Psoas muscle (tissue), 7 donors: ENCODE measurements at regions not wholly inside any gene's neighbourhood (a gene's known extent, or its start where the extent isn't known, plus 50 kb on each side); places are given as distances from the start of the nearest gene placed in this dataset.

Experiments used
- ATAC-seq, 4 donors: fragments of 200-7000 bp; cut with Tn5 transposase; one replicate each; pipeline ENCODE4 v1.9.1; 2020; ENCODE audit warnings: moderate library complexity in 3 of 4, mild to moderate bottlenecking in 2 of 4
- DNase-seq, 2 donors: peaks; one replicate each; pipeline ENCODE4 v3.0.0-alpha.2; 2020
- H3K27ac ChIP-seq: fragments of 200-600 bp; one replicate; pipeline ENCODE4 v1.8.0; 2022
- H3K27me3 ChIP-seq, 3 donors: fragments of 200-600 bp in 1 of 3; one replicate each; pipeline versions ENCODE4 v1.6.1 to v1.8.0; 2013 to 2022; ENCODE audit warnings: low read length in 2 of 3, mild to moderate bottlenecking in 2 of 3, moderate library complexity in 1 of 3; ENCODE audit not compliant: insufficient read depth in 3 of 3
- H3K36me3 ChIP-seq, 2 donors: fragments of 200-600 bp in 1 of 2; one replicate each; pipeline versions ENCODE4 v1.6.1 to v1.8.0; 2013 to 2022; ENCODE audit warnings: low read depth in 1 of 2, mild to moderate bottlenecking in 1 of 2, moderate library complexity in 1 of 2; ENCODE audit not compliant: insufficient read depth in 1 of 2
- H3K4me1 ChIP-seq: fragments of 200-600 bp; one replicate; pipeline ENCODE4 v1.8.0; 2022
- H3K4me3 ChIP-seq: fragments of 200-600 bp; one replicate; pipeline ENCODE4 v1.8.0; 2022; ENCODE audit warnings: mild to moderate bottlenecking
- H3K9me3 ChIP-seq: fragments of 200-600 bp; one replicate; pipeline ENCODE4 v1.8.0; 2022
- CTCF ChIP-seq: fragments of 200-600 bp; IDR thresholded peaks from one replicate; pipeline ENCODE4 v1.8.0; 2022; ENCODE audit warnings: antibody characterized with exemption
- WGBS, 3 donors: extraction: QIAGEN DNeasy Blood & Tissue Kit; methylation state at CpG; one replicate each; pipeline versions ENCODE4 v1.1.6 to v1.1.7; 2013; 5-methylcytosine and 5-hydroxymethylcytosine counted together
- intact Hi-C, 2 donors: fragments of 100-400 bp; cut with DNase I; formaldehyde crosslinking; loops; one replicate each; pipeline versions ENCODE4 v1.11.0 to v1.14.2; 2022
- donor health status: healthy with polysubstance abuse.
- donor health status: DM: no; HTN: no; CAD: no; lungs with moderate emphysema.
- donor health status: Bipolar disorder and iron deficiency.
- donor health status: healthy.
- donor health status: DM: yes; HTN: yes; CAD: no.
- donor health status: DM: no; HTN: no; CAD: no.
- donor health status: DM: yes; HTN: yes; CAD: no.

GRCh38 chr18:76678248-76678647 lies 144.1 kb upstream of the ZNF236 start:
- no peak overlapping the region for H3K4me3 ChIP-seq
- no peaks in the 10 kb centered on the region for H3K9me3 ChIP-seq
- H3K27ac ChIP-seq = no peak overlapping the region
- 44 to 53% (median 49%) methylated on average over 8 of the region's 8 CpGs for WGBS, 3 donors
- peaks cover 0 to 3% (median 2%) of the 10 kb centered on the region in 3 donors for H3K27me3 ChIP-seq
- ATAC-seq = no peak
- H3K36me3 ChIP-seq = no peaks in the 10 kb centered on the region
- DNase-seq = peak; percentile 34 to 53
- intact Hi-C loops = no loop called here
- TF ChIP-seq CTCF = no peak
- no peaks in the 10 kb centered on the region for H3K4me1 ChIP-seq

GRCh38 chr18:76674596-76674995 lies 147.8 kb upstream of the ZNF236 start:
- Histone ChIP-seq H3K4me1 (no peaks in the 10 kb centered on the region), H3K27me3 (peaks cover 0 to 3% (median 2%) of the 10 kb centered on the region in 3 donors), H3K27ac (no peak overlapping the region), H3K4me3 (no peak overlapping the region), H3K9me3 (no peaks in the 10 kb centered on the region), H3K36me3 (no peaks in the 10 kb centered on the region)
- no peak for ATAC-seq
- no peak for TF ChIP-seq CTCF
- WGBS, 3 donors = 78 to 88% (median 78%) methylated on average over 6 of the region's 6 CpGs
- DNase-seq = no peak
- intact Hi-C loops = no loop called here

- Histone ChIP-seq H3K4me1 (no peaks in the 10 kb centered on the region), H3K4me3 (no peak overlapping the region), H3K27me3 (peaks cover 0 to 3% (median 2%) of the 10 kb centered on the region in 3 donors), H3K27ac (no peak overlapping the region), H3K36me3 (no peaks in the 10 kb centered on the region), H3K9me3 (no peaks in the 10 kb centered on the region)
- DNase-seq = no peak
- TF ChIP-seq CTCF = no peak
- WGBS, 3 donors = 86 to 87% (median 86%) methylated on average over 21 of the region's 21 CpGs
- intact Hi-C loops = no loop called here
- no peak for ATAC-seq
Observed at GRCh38 chr18:76673281-76674185, 148.8 kb upstream of the ZNF236 start.

GRCh38 chr18:76672627-76673026 lies 149.7 kb upstream of the ZNF236 start:
- DNase-seq (no peak), ATAC-seq (no peak)
- Histone ChIP-seq H3K9me3 (no peaks in the 10 kb centered on the region), H3K4me1 (no peaks in the 10 kb centered on the region), H3K4me3 (no peak overlapping the region), H3K27me3 (peaks cover 0 to 3% (median 2%) of the 10 kb centered on the region in 3 donors), H3K36me3 (no peaks in the 10 kb centered on the region), H3K27ac (no peak overlapping the region)
- intact Hi-C loops = no loop called here
- no peak for TF ChIP-seq CTCF
- WGBS, 3 donors = 72 to 75% (median 73%) methylated on average over 3 of the region's 3 CpGs
